ENCODE measurements at regions not wholly inside any gene's neighbourhood (a gene's known extent, or its start where the extent isn't known, plus 50 kb on each side); places are given as distances from the start of the nearest gene placed in this dataset.
"Not testable (repeated sequence)": the region's sequence is repeated elsewhere in the genome, so short reads cannot be mapped to it uniquely, and the experiment has no call there.

GRCh38 chr7:130789436-130789835, 55.4 kb upstream of the KLF14 start:
- H3K9me3 ChIP-seq (replicated peaks; ENCODE audit: low read length), result no peaks in the 10 kb centered on the region
- no peaks in the 10 kb centered on the region for H3K27me3 ChIP-seq (ENCODE audit: control insufficient read depth, insufficient read depth, low read length)
- no peaks in the 10 kb centered on the region for H3K4me1 ChIP-seq (ENCODE audit: control insufficient read depth, insufficient read depth, low read length)
- H3K36me3 ChIP-seq (ENCODE audit: insufficient read depth, low read length), result no peaks in the 10 kb centered on the region
- no peak overlapping the region for H3K4me3 ChIP-seq (ENCODE audit: low read length)
- H3K4me2 ChIP-seq (ENCODE audit: low read length), result no peak overlapping the region
- H3K9ac ChIP-seq (ENCODE audit: low read depth, low read length), result no peak overlapping the region

- Histone ChIP-seq H3K4me1 (ENCODE audit: control insufficient read depth, insufficient read depth, low read length) (no peaks in the 10 kb centered on the region), H3K4me2 (ENCODE audit: low read length) (no peak overlapping the region), H3K36me3 (ENCODE audit: insufficient read depth, low read length) (no peaks in the 10 kb centered on the region), H3K9me3 (replicated peaks; ENCODE audit: low read length) (no peaks in the 10 kb centered on the region), H3K27me3 (ENCODE audit: control insufficient read depth, insufficient read depth, low read length) (no peaks in the 10 kb centered on the region), H3K9ac (ENCODE audit: low read depth, low read length) (no peak overlapping the region), H3K4me3 (ENCODE audit: low read length) (no peak overlapping the region)
Measured at GRCh38 chr7:130791746-130792145, 57.7 kb upstream of the KLF14 start.

- H3K4me3 ChIP-seq (ENCODE audit: low read length), result peak overlapping the region; percentile 43
- no peaks in the 10 kb centered on the region for H3K4me1 ChIP-seq (ENCODE audit: control insufficient read depth, insufficient read depth, low read length)
Measured at GRCh38 chr7:130793855-130794618, 60.0 kb upstream of the KLF14 start.

GRCh38 chr7:130794619-130794922, 60.6 kb upstream of the KLF14 start:
- Histone ChIP-seq H3K9me3 (replicated peaks; ENCODE audit: low read length) (no peaks in the 10 kb centered on the region), H3K4me2 (ENCODE audit: low read length) (peak overlapping the region; percentile 65), H3K9ac (ENCODE audit: low read depth, low read length) (peak overlapping the region; percentile 59), H3K4me3 (ENCODE audit: low read length) (peak overlapping the region; percentile 43), H3K27me3 (ENCODE audit: control insufficient read depth, insufficient read depth, low read length) (no peaks in the 10 kb centered on the region), H3K36me3 (ENCODE audit: insufficient read depth, low read length) (no peaks in the 10 kb centered on the region), H3K4me1 (ENCODE audit: control insufficient read depth, insufficient read depth, low read length) (no peaks in the 10 kb centered on the region)

More at GRCh38 chr7:130793855-130794618, 60.0 kb upstream of the KLF14 start:
- H3K9ac ChIP-seq (ENCODE audit: low read depth, low read length), result peak overlapping the region; percentile 59
- H3K9me3 ChIP-seq (replicated peaks; ENCODE audit: low read length), result no peaks in the 10 kb centered on the region
- H3K27me3 ChIP-seq (ENCODE audit: control insufficient read depth, insufficient read depth, low read length), result no peaks in the 10 kb centered on the region
- peak overlapping the region; percentile 65 for H3K4me2 ChIP-seq (ENCODE audit: low read length)
- H3K36me3 ChIP-seq (ENCODE audit: insufficient read depth, low read length), result no peaks in the 10 kb centered on the region

GRCh38 chr7:130796425-130796824, 62.4 kb upstream of the KLF14 start:
- H3K4me1 ChIP-seq (ENCODE audit: control insufficient read depth, insufficient read depth, low read length); H3K27me3 ChIP-seq (ENCODE audit: control insufficient read depth, insufficient read depth, low read length); H3K4me3 ChIP-seq (ENCODE audit: low read length); H3K36me3 ChIP-seq (ENCODE audit: insufficient read depth, low read length); H3K9ac ChIP-seq (ENCODE audit: low read depth, low read length); H3K9me3 ChIP-seq (replicated peaks; ENCODE audit: low read length); H3K4me2 ChIP-seq (ENCODE audit: low read length): not testable (repeated sequence)

- no peaks in the 10 kb centered on the region for H3K36me3 ChIP-seq (ENCODE audit: insufficient read depth, low read length)
- H3K9me3 ChIP-seq (replicated peaks; ENCODE audit: low read length), result no peaks in the 10 kb centered on the region
- no peak overlapping the region for H3K9ac ChIP-seq (ENCODE audit: low read depth, low read length)
- peaks cover 2% of the 10 kb centered on the region for H3K27me3 ChIP-seq (ENCODE audit: control insufficient read depth, insufficient read depth, low read length)
- H3K4me2 ChIP-seq (ENCODE audit: low read length), result no peak overlapping the region
- no peak overlapping the region for H3K4me3 ChIP-seq (ENCODE audit: low read length)
- H3K4me1 ChIP-seq (ENCODE audit: control insufficient read depth, insufficient read depth, low read length), result peaks cover 12% of the 10 kb centered on the region
Measured at GRCh38 chr7:130803127-130803526, 69.1 kb upstream of the KLF14 start.

- no peak overlapping the region for H3K4me3 ChIP-seq (ENCODE audit: low read length)
- H3K9ac ChIP-seq (ENCODE audit: low read depth, low read length), result peak overlapping the region; percentile 27
- no peaks in the 10 kb centered on the region for H3K9me3 ChIP-seq (replicated peaks; ENCODE audit: low read length)
- H3K27me3 ChIP-seq (ENCODE audit: control insufficient read depth, insufficient read depth, low read length), result peaks cover 2% of the 10 kb centered on the region
- peak overlapping the region; percentile 53 for H3K4me2 ChIP-seq (ENCODE audit: low read length)
- H3K4me1 ChIP-seq (ENCODE audit: control insufficient read depth, insufficient read depth, low read length), result peaks cover 12% of the 10 kb centered on the region
- H3K36me3 ChIP-seq (ENCODE audit: insufficient read depth, low read length), result no peaks in the 10 kb centered on the region
Measured at GRCh38 chr7:130804220-130804619, 70.2 kb upstream of the KLF14 start.

- H3K9me3 ChIP-seq (replicated peaks; ENCODE audit: low read length); H3K4me1 ChIP-seq (ENCODE audit: control insufficient read depth, insufficient read depth, low read length); H3K27me3 ChIP-seq (ENCODE audit: control insufficient read depth, insufficient read depth, low read length); H3K4me2 ChIP-seq (ENCODE audit: low read length); H3K9ac ChIP-seq (ENCODE audit: low read depth, low read length); H3K4me3 ChIP-seq (ENCODE audit: low read length); H3K36me3 ChIP-seq (ENCODE audit: insufficient read depth, low read length): not testable (repeated sequence)
Measured at GRCh38 chr7:130812819-130813218, 78.8 kb upstream of the KLF14 start.

GRCh38 chr7:130814778-130815335, 80.8 kb upstream of the KLF14 start:
- H3K27me3 ChIP-seq (ENCODE audit: control insufficient read depth, insufficient read depth, low read length), result no peaks in the 10 kb centered on the region
- H3K36me3 ChIP-seq (ENCODE audit: insufficient read depth, low read length), result no peaks in the 10 kb centered on the region
- H3K9ac ChIP-seq (ENCODE audit: low read depth, low read length), result no peak overlapping the region
- H3K9me3 ChIP-seq (replicated peaks; ENCODE audit: low read length), result no peaks in the 10 kb centered on the region
- no peak overlapping the region for H3K4me2 ChIP-seq (ENCODE audit: low read length)
- no peaks in the 10 kb centered on the region for H3K4me1 ChIP-seq (ENCODE audit: control insufficient read depth, insufficient read depth, low read length)
- no peak overlapping the region for H3K4me3 ChIP-seq (ENCODE audit: low read length)

- Histone ChIP-seq H3K4me1 (ENCODE audit: control insufficient read depth, insufficient read depth, low read length) (peaks cover 11% of the 10 kb centered on the region), H3K4me2 (ENCODE audit: low read length) (no peak overlapping the region), H3K27me3 (ENCODE audit: control insufficient read depth, insufficient read depth, low read length) (no peaks in the 10 kb centered on the region), H3K9me3 (replicated peaks; ENCODE audit: low read length) (no peaks in the 10 kb centered on the region), H3K36me3 (ENCODE audit: insufficient read depth, low read length) (no peaks in the 10 kb centered on the region), H3K4me3 (ENCODE audit: low read length) (no peak overlapping the region), H3K9ac (ENCODE audit: low read depth, low read length) (no peak overlapping the region)
Measured at GRCh38 chr7:130818056-130818455, 84.0 kb upstream of the KLF14 start.

- peaks cover 14% of the 10 kb centered on the region for H3K4me1 ChIP-seq (ENCODE audit: control insufficient read depth, insufficient read depth, low read length)
- H3K36me3 ChIP-seq (ENCODE audit: insufficient read depth, low read length), result no peaks in the 10 kb centered on the region
- H3K4me3 ChIP-seq (ENCODE audit: low read length), result no peak overlapping the region
- H3K27me3 ChIP-seq (ENCODE audit: control insufficient read depth, insufficient read depth, low read length), result no peaks in the 10 kb centered on the region
- peaks cover 5% of the 10 kb centered on the region for H3K9me3 ChIP-seq (replicated peaks; ENCODE audit: low read length)
- no peak overlapping the region for H3K4me2 ChIP-seq (ENCODE audit: low read length)
- H3K9ac ChIP-seq (ENCODE audit: low read depth, low read length), result no peak overlapping the region
Measured at GRCh38 chr7:130821864-130822263, 87.9 kb upstream of the KLF14 start.

GRCh38 chr7:130822642-130823041, 88.6 kb upstream of the KLF14 start:
- Histone ChIP-seq H3K27me3 (ENCODE audit: control insufficient read depth, insufficient read depth, low read length) (no peaks in the 10 kb centered on the region), H3K36me3 (ENCODE audit: insufficient read depth, low read length) (no peaks in the 10 kb centered on the region), H3K4me2 (ENCODE audit: low read length) (peak overlapping the region; percentile 7), H3K4me1 (ENCODE audit: control insufficient read depth, insufficient read depth, low read length) (peaks cover 14% of the 10 kb centered on the region), H3K4me3 (ENCODE audit: low read length) (no peak overlapping the region), H3K9me3 (replicated peaks; ENCODE audit: low read length) (peaks cover 5% of the 10 kb centered on the region), H3K9ac (ENCODE audit: low read depth, low read length) (no peak overlapping the region)

Data from skeletal muscle satellite cell (primary cell).